HUDEP-2 (cell line): ENCODE measurements at regions not wholly inside any gene's neighbourhood (a gene's known extent, or its start where the extent isn't known, plus 50 kb on each side); places are given as distances from the start of the nearest gene placed in this dataset.
"Not testable (repeated sequence)": the region's sequence is repeated elsewhere in the genome, so short reads cannot be mapped to it uniquely, and the experiment has no call there.

Experiments used
- DNase-seq, 76 experiments: peaks; one replicate each; lab custom pipeline; 2025; ENCODE audit not compliant: unreplicated experiment in 76 of 76; lab: John Stamatoyannopoulos, UW

DNA sequence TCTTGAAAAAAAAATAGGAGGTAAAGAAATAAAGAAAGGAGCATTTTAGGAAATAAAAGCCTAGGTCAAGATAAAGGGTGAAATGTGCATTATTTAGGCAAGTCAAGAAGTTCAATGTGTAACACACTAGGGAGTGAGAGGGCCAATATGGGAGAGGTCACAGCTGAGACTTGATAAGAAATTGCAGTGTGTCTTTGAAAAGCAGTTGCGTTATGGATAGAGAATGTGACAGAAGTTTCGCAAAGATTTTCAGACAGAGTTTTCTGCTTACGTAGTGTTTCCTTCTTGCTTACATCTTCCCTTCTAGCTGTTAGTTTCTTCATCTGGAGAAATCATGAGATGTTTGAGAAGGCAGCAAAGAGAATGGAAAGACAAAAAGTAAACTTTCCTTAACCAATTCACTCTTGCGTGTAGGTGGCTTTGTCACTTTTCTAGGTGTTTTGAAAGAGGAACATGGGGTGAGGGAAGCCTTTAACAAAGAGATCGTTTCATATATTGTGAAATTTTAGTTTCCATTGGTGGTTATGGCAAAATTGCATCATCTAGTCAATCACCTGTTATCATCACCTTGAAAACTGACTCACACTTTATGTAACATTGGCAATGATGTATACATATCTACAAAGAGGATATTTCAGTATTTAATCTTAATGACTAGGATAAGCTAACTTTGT lies 975.5 kb downstream of the OLFM4 start:
- no peak for DNase-seq

DNA sequence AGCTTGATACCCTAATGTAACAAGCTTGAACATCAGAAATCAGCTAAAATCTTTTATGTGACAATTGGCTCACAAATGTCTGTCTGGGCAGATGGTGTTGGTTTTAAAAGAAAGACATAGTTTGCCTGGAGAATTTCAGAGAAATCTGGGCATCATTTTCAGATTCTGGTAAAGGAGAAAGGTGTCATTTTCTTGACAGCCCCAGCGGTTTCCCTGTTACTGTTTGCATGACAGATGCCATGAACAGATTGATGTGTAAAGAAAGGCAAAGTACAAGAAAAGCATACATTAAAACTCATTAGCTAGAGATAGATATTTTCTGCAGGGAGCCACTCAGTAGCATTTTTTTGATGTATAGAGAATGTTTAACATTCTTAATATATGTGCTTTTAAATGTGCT lies 987.9 kb downstream of the OLFM4 start:
- DNase-seq: no peak

DNA sequence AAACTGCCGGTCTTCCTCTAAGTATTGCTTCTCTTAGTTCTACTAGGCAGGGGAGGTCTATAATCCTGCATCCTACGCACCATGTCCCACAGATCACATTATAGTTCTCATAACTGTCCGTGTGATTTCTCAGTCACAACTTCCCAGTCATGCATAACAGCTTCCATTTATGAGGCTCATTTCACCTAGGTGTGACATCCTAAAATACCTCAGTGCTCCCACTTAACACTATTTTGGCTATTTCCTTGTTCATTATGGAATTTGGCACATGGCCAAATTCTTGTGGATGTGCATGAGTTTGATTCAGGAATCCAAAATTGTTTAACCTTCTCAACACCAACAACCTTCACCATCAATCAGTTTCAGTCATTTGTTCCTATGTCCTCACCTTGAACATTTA lies 989.9 kb downstream of the OLFM4 start:
- no peak for DNase-seq

DNA sequence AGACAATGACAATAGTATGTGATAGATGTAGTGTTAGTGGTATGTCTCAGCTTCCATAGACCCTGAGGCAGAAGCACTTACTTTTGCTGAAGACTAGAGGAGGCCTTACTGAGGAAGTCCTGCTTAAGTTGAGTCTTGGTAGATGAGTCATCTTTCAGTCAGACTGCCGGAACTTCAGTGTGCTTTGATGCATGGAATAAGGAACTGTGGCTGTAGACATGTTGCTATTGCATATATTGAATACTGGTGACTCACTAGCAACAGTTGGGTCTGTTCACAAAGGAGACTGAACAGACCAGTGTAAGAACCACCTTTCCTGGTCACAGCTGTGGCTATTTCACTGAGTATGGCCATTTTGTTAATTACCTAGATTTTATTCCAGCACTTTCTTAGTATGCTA lies 1000.6 kb downstream of the OLFM4 start:
- DNase-seq: no peak

DNA sequence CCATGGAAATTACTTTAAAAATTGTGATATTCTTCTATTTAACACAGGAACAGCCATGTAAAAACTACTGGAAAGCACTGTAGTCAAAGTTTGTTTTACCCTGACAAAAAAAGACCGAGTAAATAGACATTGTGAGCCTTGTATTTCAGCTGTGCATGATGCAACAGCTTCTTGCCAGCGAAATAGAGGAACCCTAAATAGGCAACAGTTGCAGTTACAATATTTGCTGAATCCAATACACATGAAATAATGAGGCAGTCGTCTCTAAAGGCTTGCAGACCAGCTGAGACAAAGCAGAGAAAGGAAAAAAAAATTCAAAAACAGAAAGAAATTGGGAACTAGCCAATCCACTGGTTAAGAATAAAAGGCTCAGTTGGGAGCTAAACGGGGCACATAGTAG lies 1001.1 kb downstream of the OLFM4 start:
- no peak for DNase-seq

DNA sequence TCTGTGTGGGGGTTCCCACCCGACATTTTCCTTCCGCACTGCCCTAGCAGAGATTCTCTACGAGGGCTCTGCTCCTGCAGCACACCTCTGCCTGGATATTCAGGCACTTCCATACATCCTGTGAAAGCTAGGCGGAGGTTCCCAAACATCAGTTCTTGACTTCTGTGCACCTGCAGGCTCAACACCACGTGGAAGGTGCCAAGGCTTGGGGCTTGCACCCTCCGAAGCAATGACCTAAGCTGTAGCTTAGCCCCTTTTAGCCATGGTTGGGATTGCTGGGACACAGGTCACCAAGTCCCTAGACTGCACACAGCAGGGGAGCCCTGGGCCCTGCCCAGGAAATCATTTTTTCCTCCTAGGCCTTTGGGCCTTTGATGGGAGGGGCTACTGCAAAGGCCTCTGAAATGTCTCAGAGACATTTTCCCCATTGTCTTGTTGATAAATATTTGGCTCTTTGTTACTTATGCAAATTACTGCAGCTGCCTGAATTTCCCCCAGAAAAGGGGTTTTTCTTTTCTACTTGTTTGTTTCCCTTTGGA lies 1004.8 kb downstream of the OLFM4 start:
- DNase-seq: no peak

DNA sequence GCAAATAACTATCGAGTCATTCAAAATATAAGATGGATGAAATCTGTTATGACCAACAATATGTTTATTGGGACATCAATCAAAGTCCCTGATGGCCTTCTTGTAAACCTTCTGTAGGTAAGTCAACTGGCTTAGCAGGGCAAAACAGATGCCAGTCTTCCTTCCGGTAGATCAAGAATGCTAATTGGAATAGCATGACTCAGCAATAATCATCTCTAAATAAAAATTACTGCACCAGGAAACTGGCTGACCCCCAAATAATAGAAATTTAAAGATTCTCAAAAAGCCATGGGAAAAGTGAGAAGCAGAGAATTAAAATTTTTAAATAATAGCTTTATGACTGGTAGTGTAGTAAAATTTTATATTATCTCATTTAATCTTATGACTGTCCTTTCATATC lies 1005.4 kb downstream of the OLFM4 start:
- DNase-seq: no peak

DNA sequence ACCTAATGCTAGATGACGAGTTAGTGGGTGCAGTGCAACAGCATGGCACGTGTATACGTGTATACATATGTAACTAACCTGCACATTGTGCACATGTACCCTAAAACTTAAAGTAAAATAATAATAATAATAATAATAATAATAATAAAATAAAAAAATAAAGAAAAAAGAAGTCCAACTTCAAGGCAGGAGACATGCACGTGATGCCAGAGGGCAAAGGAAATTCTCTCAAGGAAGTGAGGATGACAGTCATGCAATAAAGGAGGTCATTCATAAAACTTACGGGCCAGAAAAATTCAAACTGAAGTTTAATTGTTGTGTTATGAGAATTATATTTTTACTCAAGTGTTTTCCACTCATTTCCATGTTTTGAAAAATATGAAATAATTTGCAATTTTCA lies 1028.8 kb downstream of the OLFM4 start:
- not testable (repeated sequence) for DNase-seq

DNA sequence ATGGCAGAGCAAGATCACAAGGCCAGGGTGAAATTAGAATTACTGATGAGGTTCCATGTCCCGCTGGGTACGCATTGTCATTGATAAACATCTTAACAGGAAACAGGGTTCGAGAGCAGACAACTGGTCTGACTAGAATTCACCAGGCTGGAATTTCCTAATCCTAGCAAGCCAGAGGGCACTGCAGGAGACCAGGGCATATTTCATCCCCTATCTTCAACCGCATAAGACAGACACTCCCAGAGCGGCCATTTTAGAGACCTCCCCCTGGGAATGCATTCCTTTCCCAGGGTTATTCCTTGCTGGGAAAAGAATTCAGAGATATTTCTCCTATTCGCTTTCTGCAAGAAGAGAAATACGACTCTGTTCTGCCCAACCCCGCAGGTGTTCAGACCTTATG lies 1041.3 kb downstream of the OLFM4 start:
- not testable (repeated sequence) for DNase-seq

DNA sequence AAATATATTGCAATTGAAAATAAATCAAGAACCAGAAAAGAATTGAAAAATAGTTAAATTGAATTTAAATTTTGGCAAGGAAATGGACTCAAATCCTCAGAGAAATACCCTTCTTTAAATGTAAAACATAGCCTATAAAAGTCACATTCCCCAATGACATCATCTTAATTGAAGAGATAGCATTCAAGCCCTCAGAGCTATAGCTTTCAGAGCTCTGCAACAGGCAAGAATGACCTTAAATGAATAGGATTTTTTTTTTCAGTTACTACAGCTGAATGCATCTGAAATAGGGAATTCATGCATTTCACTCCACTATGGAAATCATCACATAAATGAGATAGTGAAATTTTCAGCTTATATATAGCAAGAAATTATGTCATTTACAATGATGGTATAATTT lies 1049.0 kb downstream of the OLFM4 start:
- no peak for DNase-seq

DNA sequence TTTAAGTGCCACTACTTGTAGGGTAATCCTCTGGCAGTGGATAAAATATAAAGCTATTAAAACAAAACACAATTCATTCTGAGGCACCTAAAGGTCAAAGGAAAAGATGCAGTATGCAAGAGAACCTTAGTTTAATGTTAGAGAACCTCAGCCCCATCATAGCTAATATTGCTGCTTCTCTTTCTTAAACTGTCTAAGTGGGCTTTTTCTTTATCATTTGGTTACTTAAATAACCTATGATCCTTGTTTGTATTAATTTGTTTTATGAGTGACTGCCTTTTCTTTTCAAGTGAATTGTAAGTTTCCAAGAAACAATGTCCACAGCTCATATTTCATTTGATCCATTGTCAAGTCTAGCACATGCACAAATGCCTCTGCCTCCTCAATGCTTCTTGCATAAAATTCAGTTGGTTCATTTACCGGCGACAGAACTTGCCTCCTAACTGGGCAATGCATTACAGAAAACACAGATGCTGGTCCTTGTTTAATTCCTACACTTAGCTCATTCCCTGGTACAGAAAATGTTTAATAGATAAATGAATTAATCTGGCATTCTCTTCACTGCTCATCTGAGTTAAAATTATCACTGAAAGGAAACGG lies 1049.8 kb downstream of the OLFM4 start:
- DNase-seq: no peak

DNA sequence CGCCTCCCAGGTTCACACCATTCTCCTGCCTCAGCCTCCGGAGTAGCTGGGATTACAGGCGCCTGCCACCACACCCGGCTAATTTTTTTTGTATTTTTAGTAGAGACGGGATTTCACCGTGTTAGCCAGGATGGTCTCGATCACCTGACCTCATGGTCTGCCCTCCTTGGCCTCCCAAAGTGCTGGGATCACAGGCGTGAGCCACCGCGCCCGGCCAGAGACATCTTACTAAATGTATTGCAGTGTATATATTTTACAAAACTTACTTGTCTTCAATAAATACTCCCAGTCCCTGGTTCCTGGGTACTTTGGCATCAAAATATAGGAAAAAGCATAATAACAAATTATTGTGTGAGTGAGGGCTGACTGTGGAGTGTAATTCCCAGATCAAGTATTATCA lies 1053.7 kb downstream of the OLFM4 start:
- not testable (repeated sequence) for DNase-seq

DNA sequence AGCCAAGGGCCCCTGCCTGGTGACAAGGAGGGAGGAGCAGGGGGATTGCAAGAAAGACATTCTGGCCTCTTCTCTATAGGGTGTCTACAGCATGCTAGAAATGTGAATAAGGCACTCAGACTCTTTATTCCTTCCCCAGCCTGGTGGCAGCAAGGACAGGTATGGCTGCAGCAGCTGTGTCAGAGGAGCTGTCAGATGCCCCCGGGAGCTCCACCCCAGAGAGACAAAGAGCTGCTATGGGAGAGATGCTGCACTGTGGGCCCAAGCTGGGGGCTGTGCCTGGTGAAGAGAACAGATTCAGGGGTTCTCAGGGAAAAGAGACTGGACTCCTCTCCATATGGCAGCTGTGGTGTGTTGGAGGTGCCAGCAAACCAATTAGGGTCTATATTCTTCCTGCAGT lies 1063.3 kb downstream of the OLFM4 start:
- no peak for DNase-seq

DNA sequence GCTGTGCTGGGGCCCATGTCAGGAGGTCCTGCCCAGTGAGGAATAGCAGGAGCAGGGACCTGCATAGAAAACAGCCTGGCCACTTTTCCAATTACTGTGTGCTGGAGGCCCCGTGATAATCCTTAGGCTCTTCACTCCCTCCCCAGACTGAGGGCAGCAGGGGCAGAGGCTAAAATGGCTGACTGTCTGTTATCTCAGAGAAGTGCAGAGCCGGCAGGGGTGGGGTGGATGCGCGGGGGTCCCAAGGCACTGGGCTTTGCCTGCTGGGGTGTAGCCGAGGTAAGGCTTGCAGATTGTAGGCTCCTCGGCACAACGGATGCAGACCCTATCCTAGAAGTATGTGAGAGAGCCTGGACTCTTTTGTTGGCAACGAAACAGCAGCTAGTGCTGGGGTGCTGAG lies 1064.1 kb downstream of the OLFM4 start:
- no peak for DNase-seq

DNA sequence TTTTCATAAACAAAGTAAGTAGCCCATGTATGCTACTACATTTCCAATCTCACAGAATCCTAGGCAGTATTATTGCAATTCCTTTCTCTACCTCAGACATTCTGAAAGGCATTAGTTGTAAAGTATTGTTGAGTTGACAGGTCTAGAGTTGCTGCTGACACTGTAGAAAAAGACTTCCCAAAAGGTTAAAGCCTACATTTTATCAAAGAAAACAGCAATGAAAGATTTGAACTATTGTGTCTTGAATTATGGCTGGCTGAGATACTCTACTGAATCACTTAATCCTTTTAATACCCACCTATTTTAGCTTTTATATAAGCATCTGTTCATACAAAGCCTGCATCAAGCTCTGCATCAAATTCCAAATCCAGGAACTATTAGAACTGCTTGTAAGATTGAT lies 1082.0 kb downstream of the OLFM4 start:
- DNase-seq: no peak

DNA sequence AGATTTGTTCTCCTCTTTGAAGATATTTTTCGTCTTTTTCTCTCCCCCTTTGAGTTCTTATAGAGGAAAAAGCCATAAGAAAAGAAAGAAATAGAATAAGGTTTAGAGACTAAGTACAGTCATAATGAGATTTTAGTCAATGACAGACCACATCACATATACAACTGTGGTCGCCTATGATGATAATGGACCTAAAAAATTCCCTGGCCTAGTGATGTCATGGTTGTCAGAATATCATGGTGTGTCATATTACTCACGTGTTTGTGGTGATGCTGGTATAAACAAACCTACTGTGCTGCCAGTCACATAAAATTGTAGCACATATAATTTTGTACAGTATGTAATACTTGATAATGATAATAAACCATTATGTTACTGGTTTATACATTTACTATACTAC lies 1096.1 kb downstream of the OLFM4 start:
- no peak for DNase-seq

DNA sequence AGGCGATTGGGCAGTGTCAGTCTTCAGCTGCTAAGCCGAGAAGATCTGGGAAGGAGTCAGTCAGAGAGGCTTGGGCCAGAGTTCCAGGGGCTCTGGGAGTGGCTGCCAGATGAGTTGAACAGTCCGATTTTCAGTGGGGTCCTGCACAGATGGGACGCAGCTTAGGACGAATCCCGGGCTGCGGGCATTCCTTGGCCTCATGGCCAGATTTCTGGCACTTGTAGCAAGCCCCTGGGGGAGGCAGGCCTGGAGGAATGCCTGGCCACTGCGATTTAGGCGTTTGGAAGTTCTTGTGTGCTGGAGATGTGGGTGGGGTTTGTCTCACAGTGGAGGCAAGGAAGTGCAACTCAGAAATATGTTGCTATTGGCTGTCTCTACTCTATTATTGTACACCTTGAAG lies 1102.3 kb downstream of the OLFM4 start:
- DNase-seq: not testable (repeated sequence)

DNA sequence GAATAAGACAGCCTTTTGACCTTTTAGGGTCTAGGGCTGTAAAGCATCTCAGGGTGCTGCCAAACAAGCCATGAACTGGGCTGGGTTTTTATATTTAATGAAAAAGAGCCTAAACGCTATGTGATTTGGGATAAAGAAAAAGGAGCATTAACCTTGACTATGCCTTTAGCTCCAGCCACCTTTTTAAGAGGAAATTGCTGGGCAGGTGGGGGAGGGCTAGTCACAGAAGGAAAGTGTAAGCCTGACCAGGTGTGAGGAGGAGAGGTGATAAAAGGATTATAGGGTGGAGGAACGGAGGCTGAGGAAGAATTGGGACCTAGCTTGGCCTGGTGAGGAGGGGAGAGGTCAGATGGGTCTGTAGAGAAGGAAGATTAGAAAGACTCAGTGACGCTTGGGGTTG lies 1102.8 kb downstream of the OLFM4 start:
- DNase-seq: not testable (repeated sequence)

DNA sequence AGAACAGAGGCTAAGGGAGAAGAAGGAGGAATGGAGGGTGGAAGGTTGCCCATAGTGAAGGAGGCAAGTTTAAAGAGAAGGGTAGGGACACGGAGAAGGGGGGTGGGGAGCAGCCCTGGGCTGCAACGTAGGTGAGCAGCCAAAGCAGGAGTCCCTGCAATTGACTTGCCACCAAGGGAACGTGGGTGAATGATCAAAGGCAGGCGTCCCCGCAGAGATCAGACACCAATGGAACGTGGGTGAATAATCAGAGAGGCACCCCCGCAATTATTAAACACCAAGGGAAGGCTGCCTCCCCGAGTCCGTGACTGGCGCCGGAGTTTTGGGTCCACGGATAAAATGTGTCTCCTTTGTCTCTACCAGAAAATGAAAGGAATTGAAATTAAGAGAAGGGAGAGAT lies 1103.5 kb downstream of the OLFM4 start:
- DNase-seq: not testable (repeated sequence)

DNA sequence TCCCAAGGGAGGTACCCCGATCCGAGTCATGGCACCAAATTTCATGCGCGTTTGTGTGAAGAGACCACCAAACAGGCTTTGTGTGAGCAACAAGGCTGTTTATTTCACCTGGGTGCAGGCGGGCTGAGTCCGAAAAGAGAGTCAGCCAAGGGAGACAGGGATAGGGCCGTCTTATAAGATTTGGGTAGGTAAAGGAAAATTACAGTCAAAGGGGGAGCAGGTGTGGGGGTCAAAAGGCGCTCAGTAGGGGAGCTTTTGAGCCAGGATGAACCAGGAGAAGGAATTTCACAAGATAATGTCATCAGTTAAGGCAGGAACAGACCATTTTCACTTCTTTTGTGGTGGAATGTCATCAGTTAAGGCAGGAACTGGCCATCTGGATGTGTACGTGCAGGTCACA lies 1104.1 kb downstream of the OLFM4 start:
- DNase-seq: not testable (repeated sequence)

DNA sequence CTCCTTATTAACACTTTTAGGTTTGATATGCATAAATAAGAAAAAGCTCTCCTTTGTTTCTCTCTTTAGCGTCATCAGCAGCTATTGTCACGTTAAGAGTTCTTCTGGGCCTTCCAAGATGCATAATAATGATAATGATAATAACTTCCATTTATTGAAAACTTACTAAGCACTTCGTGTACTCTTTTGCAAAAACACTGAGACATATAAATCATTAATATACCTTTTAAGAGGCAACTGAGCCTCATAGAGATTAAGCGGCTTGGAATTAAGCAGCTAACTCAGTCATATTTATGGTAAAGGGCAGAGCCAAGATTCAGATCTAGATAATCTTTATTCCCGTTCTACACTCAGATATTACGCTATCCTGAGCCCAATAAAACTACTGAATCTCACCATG lies 1105.1 kb downstream of the OLFM4 start:
- no peak for DNase-seq

DNA sequence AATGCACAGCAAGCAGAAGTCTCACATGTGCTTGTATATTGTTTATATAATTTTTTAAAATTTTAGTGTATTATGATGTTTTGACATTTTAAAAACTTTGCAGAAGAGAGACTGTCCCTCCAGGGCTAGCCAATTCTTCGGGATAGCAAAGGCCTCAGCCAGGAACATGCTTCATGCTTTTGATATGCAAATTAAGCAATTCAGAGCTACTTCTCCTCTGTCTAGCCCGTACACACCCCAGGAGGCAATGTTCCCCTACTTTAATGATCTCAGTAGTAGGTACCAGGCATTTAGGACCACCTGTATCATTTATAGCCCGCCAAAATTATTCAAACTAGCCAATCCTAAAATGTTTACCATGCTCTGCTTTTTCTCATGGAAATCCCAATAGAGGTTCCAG lies 1116.2 kb downstream of the OLFM4 start:
- no peak for DNase-seq

DNA sequence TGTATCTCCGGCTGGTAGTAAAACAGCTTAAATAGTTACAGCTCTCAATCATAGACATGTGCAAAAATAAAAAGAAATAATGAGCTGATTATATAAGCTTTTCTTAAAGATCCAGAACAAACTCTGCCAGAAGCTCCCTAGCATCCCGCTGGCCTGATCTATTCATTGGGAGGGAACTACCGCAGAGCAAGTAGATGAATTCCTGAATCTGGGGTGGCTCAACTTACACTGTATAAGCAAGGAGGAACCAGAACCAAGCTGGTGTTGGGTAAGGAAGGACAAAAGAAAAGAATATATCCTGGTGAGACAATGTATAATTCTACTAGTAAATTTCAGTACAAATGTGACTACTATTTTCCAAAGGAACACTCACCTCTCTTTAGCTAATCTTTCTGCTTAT lies 1122.2 kb downstream of the OLFM4 start:
- no peak for DNase-seq
